Right lobe of liver (tissue), 4 donors: ENCODE measurements at regions not wholly inside any gene's neighbourhood (a gene's known extent, or its start where the extent isn't known, plus 50 kb on each side); places are given as distances from the start of the nearest gene placed in this dataset.

ENCODE experiments used
- POLR2A ChIP-seq: fragments of 450-650 bp; IDR thresholded peaks from one replicate; pipeline ENCODE4 v1.6.1; 2017; ENCODE audit warnings: antibody characterized with exemption, mild to moderate bottlenecking
- TF ChIP-seq, protein P1 (sequence below), 4 donors: fragments of 200-600 bp in 3 of 4; fragments of 450-650 bp in 1 of 4; IDR thresholded peaks; one replicate each; pipeline versions ENCODE4 v1.5.1 to v1.8.0; 2016 to 2022; ENCODE audit warnings: antibody characterized with exemption in 4 of 4, mild to moderate bottlenecking in 2 of 4
- donor health status: DM: no; HTN: no; CAD: no.
- donor health status: DM: no; HTN: no; CAD: no.
- donor health status: DM: no; HTN: yes; CAD: no.

GRCh38 chr15:60235951-60236710 is 161.7 kb downstream of the ANXA2 start:
- no peak for TF ChIP-seq POLR2A
- TF ChIP-seq, protein P1, sequence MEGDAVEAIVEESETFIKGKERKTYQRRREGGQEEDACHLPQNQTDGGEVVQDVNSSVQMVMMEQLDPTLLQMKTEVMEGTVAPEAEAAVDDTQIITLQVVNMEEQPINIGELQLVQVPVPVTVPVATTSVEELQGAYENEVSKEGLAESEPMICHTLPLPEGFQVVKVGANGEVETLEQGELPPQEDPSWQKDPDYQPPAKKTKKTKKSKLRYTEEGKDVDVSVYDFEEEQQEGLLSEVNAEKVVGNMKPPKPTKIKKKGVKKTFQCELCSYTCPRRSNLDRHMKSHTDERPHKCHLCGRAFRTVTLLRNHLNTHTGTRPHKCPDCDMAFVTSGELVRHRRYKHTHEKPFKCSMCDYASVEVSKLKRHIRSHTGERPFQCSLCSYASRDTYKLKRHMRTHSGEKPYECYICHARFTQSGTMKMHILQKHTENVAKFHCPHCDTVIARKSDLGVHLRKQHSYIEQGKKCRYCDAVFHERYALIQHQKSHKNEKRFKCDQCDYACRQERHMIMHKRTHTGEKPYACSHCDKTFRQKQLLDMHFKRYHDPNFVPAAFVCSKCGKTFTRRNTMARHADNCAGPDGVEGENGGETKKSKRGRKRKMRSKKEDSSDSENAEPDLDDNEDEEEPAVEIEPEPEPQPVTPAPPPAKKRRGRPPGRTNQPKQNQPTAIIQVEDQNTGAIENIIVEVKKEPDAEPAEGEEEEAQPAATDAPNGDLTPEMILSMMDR (IDR thresholded peaks at IDR 0.05) = no peak
